ENCODE measurements at regions not wholly inside any gene's neighbourhood (a gene's known extent, or its start where the extent isn't known, plus 50 kb on each side); places are given as distances from the start of the nearest gene placed in this dataset.

- no peak for DNase-seq (ENCODE audit: low read depth)
- TF ChIP-seq POLR2A (IDR thresholded peaks at IDR 0.05; ENCODE audit: extremely low read depth, insufficient read length) (no peak), CTCF (IDR thresholded peaks at IDR 0.05; ENCODE audit: low read depth, low read length) (no peak), MYC (IDR thresholded peaks at IDR 0.05; ENCODE audit: low read depth, low read length) (no peak), MAX (IDR thresholded peaks at IDR 0.05; ENCODE audit: low read depth, low read length) (no peak)
- H3K4me3 ChIP-seq (ENCODE audit: low read depth, low read length): no peak overlapping the region
Observed at GRCh38 chr6:105881608-105882007, 204.5 kb upstream of the PRDM1 start.

GRCh38 chr6:105880030-105880492 is 206.1 kb upstream of the PRDM1 start:
- H3K4me3 ChIP-seq (ENCODE audit: low read depth, low read length): no peak overlapping the region
- TF ChIP-seq MAX (IDR thresholded peaks at IDR 0.05; ENCODE audit: low read depth, low read length) (peak; percentile 81), MYC (IDR thresholded peaks at IDR 0.05; ENCODE audit: low read depth, low read length) (peak; percentile 89), POLR2A (IDR thresholded peaks at IDR 0.05; ENCODE audit: extremely low read depth, insufficient read length) (no peak)
- DNase-seq (ENCODE audit: low read depth): peak; percentile 89

GRCh38 chr6:105879146-105879545 is 207.0 kb upstream of the PRDM1 start:
- TF ChIP-seq MYC (IDR thresholded peaks at IDR 0.05; ENCODE audit: low read depth, low read length): no peak
- no peak for TF ChIP-seq POLR2A (IDR thresholded peaks at IDR 0.05; ENCODE audit: extremely low read depth, insufficient read length)
- TF ChIP-seq CTCF (IDR thresholded peaks at IDR 0.05; ENCODE audit: low read depth, low read length): no peak
- TF ChIP-seq MAX (IDR thresholded peaks at IDR 0.05; ENCODE audit: low read depth, low read length): no peak
- no peak for DNase-seq (ENCODE audit: low read depth)
- H3K4me3 ChIP-seq (ENCODE audit: low read depth, low read length): no peak overlapping the region

- no peak for TF ChIP-seq CTCF (IDR thresholded peaks at IDR 0.05; ENCODE audit: low read depth, low read length)
- no peak for TF ChIP-seq POLR2A (IDR thresholded peaks at IDR 0.05; ENCODE audit: extremely low read depth, insufficient read length)
- TF ChIP-seq MYC (IDR thresholded peaks at IDR 0.05; ENCODE audit: low read depth, low read length): no peak
- TF ChIP-seq MAX (IDR thresholded peaks at IDR 0.05; ENCODE audit: low read depth, low read length): no peak
- no peak overlapping the region for H3K4me3 ChIP-seq (ENCODE audit: low read depth, low read length)
- DNase-seq (ENCODE audit: low read depth): no peak
Observed at GRCh38 chr6:105875974-105876640, 210.0 kb upstream of the PRDM1 start.

GRCh38 chr6:105874835-105875626 is 211.1 kb upstream of the PRDM1 start:
- TF ChIP-seq MAX (IDR thresholded peaks at IDR 0.05; ENCODE audit: low read depth, low read length) (no peak), MYC (IDR thresholded peaks at IDR 0.05; ENCODE audit: low read depth, low read length) (no peak), POLR2A (IDR thresholded peaks at IDR 0.05; ENCODE audit: extremely low read depth, insufficient read length) (no peak), CTCF (IDR thresholded peaks at IDR 0.05; ENCODE audit: low read depth, low read length) (no peak)
- no peak for DNase-seq (ENCODE audit: low read depth)
- no peak overlapping the region for H3K4me3 ChIP-seq (ENCODE audit: low read depth, low read length)

GRCh38 chr6:105873799-105874198 is 212.3 kb upstream of the PRDM1 start:
- DNase-seq (ENCODE audit: low read depth): no peak
- no peak for TF ChIP-seq CTCF (IDR thresholded peaks at IDR 0.05; ENCODE audit: low read depth, low read length)
- no peak overlapping the region for H3K4me3 ChIP-seq (ENCODE audit: low read depth, low read length)
